Calu3 (cell line): ENCODE measurements at regions not wholly inside any gene's neighbourhood (a gene's known extent, or its start where the extent isn't known, plus 50 kb on each side); places are given as distances from the start of the nearest gene placed in this dataset.

ENCODE experiments used
- BruUV-seq: library from RNA; stranded (reverse); fragments of 400-500 nt; replicated peaks from 2 replicates; lab custom pipeline; 2021; lab: Mats Ljungman, UMichigan
- CTCF ChIA-PET: fragments of 300-600 bp; sonication (Branson Sonifier 250); formaldehyde crosslinking; loops from one replicate; lab custom pipeline; 2022; ENCODE audit warnings: antibody characterized with exemption; lab: Charles Lee
- DNase-seq: peaks from one replicate; pipeline ENCODE4 v3.0.0; 2022
- H3K27ac Mint-ChIP-seq: one replicate; pipeline ENCODE4 v1.8.0; 2022; ENCODE audit warnings: mixed read lengths; ENCODE audit not compliant: unreplicated experiment
- H3K27me3 Mint-ChIP-seq: one replicate; pipeline ENCODE4 v1.8.0; 2022; ENCODE audit warnings: mixed read lengths; ENCODE audit not compliant: unreplicated experiment
- H3K36me3 Mint-ChIP-seq: one replicate; pipeline ENCODE4 v1.8.0; 2022; ENCODE audit warnings: mild to moderate bottlenecking, moderate library complexity, mixed read lengths; ENCODE audit not compliant: insufficient read depth, unreplicated experiment
- H3K4me1 Mint-ChIP-seq: one replicate; pipeline ENCODE4 v1.8.0; 2022; ENCODE audit warnings: mild to moderate bottlenecking, low read depth, mixed read lengths; ENCODE audit not compliant: unreplicated experiment
- H3K4me3 Mint-ChIP-seq: one replicate; pipeline ENCODE4 v1.8.0; 2022; ENCODE audit warnings: mild to moderate bottlenecking, low read depth, moderate library complexity, mixed read lengths; ENCODE audit not compliant: unreplicated experiment
- H3K9me3 Mint-ChIP-seq: one replicate; pipeline ENCODE4 v1.8.0; 2022; ENCODE audit warnings: low read depth, mixed read lengths; ENCODE audit not compliant: unreplicated experiment
- CTCF ChIP-seq: fragments of 200-600 bp; IDR thresholded peaks from one replicate; pipeline ENCODE4 v1.8.0; 2022; ENCODE audit warnings: antibody characterized with exemption; ENCODE audit not compliant: unreplicated experiment
- intact Hi-C: fragments of 100-400 bp; cut with micrococcal nuclease; formaldehyde crosslinking; loops from one replicate; pipeline ENCODE4 v1.10.0; 2022; ENCODE audit not compliant: unreplicated experiment

GRCh38 chr11:87616511-87616910 is 558.7 kb downstream of the RAB38 start:
- no peak overlapping the region for H3K27ac Mint-ChIP-seq
- peaks cover 3% of the 10 kb centered on the region for H3K9me3 Mint-ChIP-seq
- CTCF ChIA-PET, result no interaction called here
- H3K27me3 Mint-ChIP-seq, result no peaks in the 10 kb centered on the region
- H3K36me3 Mint-ChIP-seq, result no peaks in the 10 kb centered on the region
- H3K4me3 Mint-ChIP-seq, result no peak overlapping the region
- DNase-seq, result no peak
- no peaks in the 10 kb centered on the region for H3K4me1 Mint-ChIP-seq
- intact Hi-C loops, result no loop called here
- BruUV-seq, result no TSS peak
- TF ChIP-seq CTCF, result no peak

GRCh38 chr11:87604350-87604749 is 566.6 kb downstream of the TMEM135 start:
- no peaks in the 10 kb centered on the region for H3K9me3 Mint-ChIP-seq
- H3K27ac Mint-ChIP-seq, result no peak overlapping the region
- no peaks in the 10 kb centered on the region for H3K27me3 Mint-ChIP-seq
- no peaks in the 10 kb centered on the region for H3K36me3 Mint-ChIP-seq
- H3K4me1 Mint-ChIP-seq, result no peaks in the 10 kb centered on the region
- intact Hi-C loops, result no loop called here
- H3K4me3 Mint-ChIP-seq, result no peak overlapping the region
- CTCF ChIA-PET, result no interaction called here
- TF ChIP-seq CTCF, result no peak
- DNase-seq, result no peak
- no TSS peak for BruUV-seq

GRCh38 chr11:87603887-87604286 is 566.2 kb downstream of the TMEM135 start:
- no peak for DNase-seq
- no peak overlapping the region for H3K4me3 Mint-ChIP-seq
- H3K4me1 Mint-ChIP-seq, result no peaks in the 10 kb centered on the region
- no peaks in the 10 kb centered on the region for H3K36me3 Mint-ChIP-seq
- TF ChIP-seq CTCF, result no peak
- H3K27ac Mint-ChIP-seq, result no peak overlapping the region
- intact Hi-C loops, result no loop called here
- CTCF ChIA-PET, result no interaction called here
- no peaks in the 10 kb centered on the region for H3K27me3 Mint-ChIP-seq
- no TSS peak for BruUV-seq
- no peaks in the 10 kb centered on the region for H3K9me3 Mint-ChIP-seq

- BruUV-seq, result no TSS peak
- Mint-ChIP-seq H3K4me1 (no peaks in the 10 kb centered on the region), H3K27me3 (no peaks in the 10 kb centered on the region), H3K36me3 (no peaks in the 10 kb centered on the region), H3K4me3 (no peak overlapping the region), H3K27ac (no peak overlapping the region), H3K9me3 (no peaks in the 10 kb centered on the region)
- intact Hi-C loops, result no loop called here
- CTCF ChIA-PET, result no interaction called here
- no peak for TF ChIP-seq CTCF
- DNase-seq, result no peak
Observed at GRCh38 chr11:87602776-87603175, 565.0 kb downstream of the TMEM135 start.
